ENCODE measurements at regions not wholly inside any gene's neighbourhood (a gene's known extent, or its start where the extent isn't known, plus 50 kb on each side); places are given as distances from the start of the nearest gene placed in this dataset.

- no peaks in the 10 kb centered on the region for H4K20me1 ChIP-seq (ENCODE audit: insufficient read depth)
- no peak overlapping the region for H3K4me3 ChIP-seq (ENCODE audit: low read depth in 2 of 2, low read length in 1 of 2)
- POLR2A ChIA-PET, result no interaction called here
- no peaks in the 10 kb centered on the region for H3K9me2 ChIP-seq
- H3K36me3 ChIP-seq (replicated peaks in 1 of 2; ENCODE audit: control insufficient read depth in 1 of 2, insufficient read depth in 2 of 2, low read length in 1 of 2), result no peaks in the 10 kb centered on the region
- TF ChIP-seq EZH2phosphoT487 (IDR thresholded peaks at IDR 0.05; ENCODE audit: borderline replicate concordance, low read depth) (no peak), FOSL2 (IDR thresholded peaks at IDR 0.05; ENCODE audit: borderline replicate concordance, low read depth) (no peak), GABPA (IDR thresholded peaks at IDR 0.05; ENCODE audit: low read depth) (no peak), PBX3 (IDR thresholded peaks at IDR 0.05) (no peak), FOXM1 (IDR thresholded peaks at IDR 0.05; ENCODE audit: low read depth) (no peak), RAD21 (IDR thresholded peaks at IDR 0.05; ENCODE audit: low read length) (no peak), SIN3A (IDR thresholded peaks at IDR 0.05; ENCODE audit: borderline replicate concordance, low read depth, low read length) (no peak), POLR2AphosphoS5 (IDR thresholded peaks at IDR 0.05; ENCODE audit: low read depth, low read length) (no peak), REST (IDR thresholded peaks at IDR 0.05; ENCODE audit: low read depth, low read length) (no peak), RFX5 (IDR thresholded peaks at IDR 0.05; ENCODE audit: low read length) (no peak), JUND (IDR thresholded peaks at IDR 0.05) (no peak), YY1 (IDR thresholded peaks at IDR 0.05; ENCODE audit: low read depth) (no peak), NRF1 (IDR thresholded peaks at IDR 0.05; ENCODE audit: low read depth, low read length) (no peak)
- H3K9me3 ChIP-seq, result no peaks in the 10 kb centered on the region
- no peak overlapping the region for H2AFZ ChIP-seq (ENCODE audit: low read depth)
- H3K27me3 ChIP-seq (ENCODE audit: insufficient read depth), result no peaks in the 10 kb centered on the region
- DNase-seq, result no peak
- H3F3A ChIP-seq (replicated peaks; ENCODE audit: insufficient read depth), result no peaks in the 10 kb centered on the region
- CTCF ChIA-PET, result no interaction called here
- H3K79me2 ChIP-seq (ENCODE audit: insufficient read depth), result no peaks in the 10 kb centered on the region
- H3K4me1 ChIP-seq (ENCODE audit: control insufficient read depth in 1 of 2, insufficient read depth in 2 of 2, low read depth in 1 of 2, low read length in 1 of 2), result no peaks in the 10 kb centered on the region
- no peak overlapping the region for H3K4me2 ChIP-seq
- H3K9ac ChIP-seq, result no peak overlapping the region
- WGBS (ENCODE audit: low lambda C conversion rate), result 75% methylated on average over 2 of the region's 2 CpGs
- H3K27ac ChIP-seq (ENCODE audit: low read depth in 2 of 2, low read length in 1 of 2), result no peak overlapping the region
These were observed 333.5 kb upstream of the MAN1A1 start for GRCh38 chr6:119683031-119683430.

GRCh38 chr6:119678961-119679360 is 329.4 kb upstream of the MAN1A1 start:
- no peaks in the 10 kb centered on the region for H4K20me1 ChIP-seq (ENCODE audit: insufficient read depth)
- DNase-seq, result no peak
- WGBS (ENCODE audit: low lambda C conversion rate), result 70% methylated on average over 3 of the region's 3 CpGs
- H3K4me1 ChIP-seq (ENCODE audit: control insufficient read depth in 1 of 2, insufficient read depth in 2 of 2, low read depth in 1 of 2, low read length in 1 of 2), result no peaks in the 10 kb centered on the region
- H3K79me2 ChIP-seq (ENCODE audit: insufficient read depth), result no peaks in the 10 kb centered on the region
- no peaks in the 10 kb centered on the region for H3K36me3 ChIP-seq (replicated peaks in 1 of 2; ENCODE audit: control insufficient read depth in 1 of 2, insufficient read depth in 2 of 2, low read length in 1 of 2)
- no peaks in the 10 kb centered on the region for H3K9me3 ChIP-seq
- H3F3A ChIP-seq (replicated peaks; ENCODE audit: insufficient read depth), result no peaks in the 10 kb centered on the region
- no peak overlapping the region for H3K4me2 ChIP-seq
- H3K27me3 ChIP-seq (ENCODE audit: insufficient read depth), result no peaks in the 10 kb centered on the region
- no peak overlapping the region for H2AFZ ChIP-seq (ENCODE audit: low read depth)
- POLR2A ChIA-PET, result no interaction called here
- CTCF ChIA-PET, result no interaction called here
- no peaks in the 10 kb centered on the region for H3K9me2 ChIP-seq
- H3K9ac ChIP-seq, result no peak overlapping the region
- no peak for TF ChIP-seq EP300 (IDR thresholded peaks at IDR 0.05; ENCODE audit: borderline replicate concordance in 1 of 2, low read depth in 1 of 2, low read length in 1 of 2)
- no peak for TF ChIP-seq RXRA (IDR thresholded peaks at IDR 0.05; ENCODE audit: borderline replicate concordance, low read depth)
- no peak for TF ChIP-seq CTCF (IDR thresholded peaks at IDR 0.05)
- no peak for TF ChIP-seq FOXM1 (IDR thresholded peaks at IDR 0.05; ENCODE audit: low read depth)
- TF ChIP-seq FOSL2 (IDR thresholded peaks at IDR 0.05; ENCODE audit: borderline replicate concordance, low read depth), result no peak
- TF ChIP-seq TAF1 (IDR thresholded peaks at IDR 0.05; ENCODE audit: borderline replicate concordance, low read depth, low read length), result no peak
- TF ChIP-seq RAD21 (IDR thresholded peaks at IDR 0.05; ENCODE audit: low read length), result no peak
- no peak for TF ChIP-seq MXI1 (IDR thresholded peaks at IDR 0.05; ENCODE audit: low read depth, low read length)
- TF ChIP-seq RFX5 (IDR thresholded peaks at IDR 0.05; ENCODE audit: low read length), result no peak
- TF ChIP-seq GATA2 (CRISPR knock-in tag; IDR thresholded peaks at IDR 0.05), result no peak
- no peak for TF ChIP-seq POLR2AphosphoS5 (IDR thresholded peaks at IDR 0.05; ENCODE audit: low read depth, low read length)
- no peak overlapping the region for H3K27ac ChIP-seq (ENCODE audit: low read depth in 2 of 2, low read length in 1 of 2)
- no peak overlapping the region for H3K4me3 ChIP-seq (ENCODE audit: low read depth in 2 of 2, low read length in 1 of 2)
